Urinary bladder (tissue), 3 donors: ENCODE measurements at regions not wholly inside any gene's neighbourhood (a gene's known extent, or its start where the extent isn't known, plus 50 kb on each side); places are given as distances from the start of the nearest gene placed in this dataset.

ENCODE experiments used
- DNase-seq: peaks from one replicate; pipeline ENCODE4 v3.0.0-alpha.2; 2015; ENCODE audit errors: extremely low spot score
- H3K27ac ChIP-seq: one replicate; pipeline ENCODE4 v1.5.1; 2013; ENCODE audit warnings: low read depth, mild to moderate bottlenecking, moderate library complexity
- H3K36me3 ChIP-seq: one replicate; pipeline ENCODE4 v1.6.1; 2013; ENCODE audit warnings: mild to moderate bottlenecking, moderate library complexity; ENCODE audit not compliant: insufficient read depth
- H3K4me1 ChIP-seq: one replicate; pipeline ENCODE4 v1.6.1; 2013; ENCODE audit warnings: mild to moderate bottlenecking, moderate library complexity; ENCODE audit not compliant: insufficient read depth
- H3K4me3 ChIP-seq: one replicate; pipeline ENCODE4 v1.5.1; 2013; ENCODE audit warnings: low read depth, low read length
- WGBS: extraction: QIAGEN DNeasy Blood & Tissue Kit; methylation state at CpG from one replicate; pipeline ENCODE4 v1.1.7; 2013; 5-methylcytosine and 5-hydroxymethylcytosine counted together
- donor health status: healthy with polysubstance abuse.
- donor health status: healthy.

DNA sequence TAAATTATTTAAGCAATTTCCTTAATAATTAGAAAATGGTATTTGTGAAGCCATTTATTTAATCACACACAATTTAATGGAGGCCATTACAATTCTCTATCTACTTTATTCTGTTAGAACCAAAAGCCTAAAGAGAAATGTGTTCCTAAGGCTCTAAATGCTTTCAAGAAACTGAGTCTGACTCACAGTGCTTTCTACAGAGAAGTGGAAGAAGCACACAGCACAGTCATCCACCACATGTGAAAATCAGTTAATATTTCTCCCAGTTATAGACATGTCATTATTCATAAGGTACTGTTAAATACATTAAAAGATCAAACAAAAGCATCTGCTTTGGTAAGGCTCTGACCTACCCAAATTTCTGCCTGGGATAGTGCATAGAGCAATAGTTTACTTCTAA is 214.4 kb downstream of the ALDH8A1 start:
- Histone ChIP-seq H3K27ac (no peak overlapping the region), H3K4me3 (no peak overlapping the region), H3K36me3 (no peaks in the 10 kb centered on the region), H3K4me1 (no peaks in the 10 kb centered on the region)
- DNase-seq = no peak

- no peak overlapping the region for H3K27ac ChIP-seq
- H3K4me3 ChIP-seq = no peak overlapping the region
- WGBS = 76% methylated on average over 6 of the region's 6 CpGs
- no peaks in the 10 kb centered on the region for H3K36me3 ChIP-seq
- no peaks in the 10 kb centered on the region for H3K4me1 ChIP-seq
- no peak for DNase-seq
These were observed 215.5 kb downstream of the ALDH8A1 start for GRCh38 chr6:134734312-134734869.

DNA sequence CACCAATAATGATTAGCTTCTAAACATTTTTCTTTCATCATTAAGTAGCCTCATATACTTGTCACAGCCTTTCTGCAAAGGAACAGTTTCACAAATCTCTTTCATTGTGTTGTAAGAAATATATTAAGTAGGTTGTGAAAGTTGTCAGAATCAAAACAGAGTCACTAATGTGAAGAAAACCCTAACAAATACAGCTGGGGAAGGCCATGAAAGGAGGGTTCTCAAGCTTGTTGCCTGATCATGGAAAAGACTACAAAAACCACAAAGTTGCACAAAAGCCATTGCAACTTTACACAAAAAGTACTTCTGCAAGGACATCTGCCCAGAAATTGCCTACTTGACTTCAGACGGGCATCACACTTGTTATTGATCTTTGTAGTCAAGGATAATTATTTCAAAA is 216.1 kb downstream of the ALDH8A1 start:
- DNase-seq = no peak
- H3K27ac ChIP-seq = no peak overlapping the region
- no peaks in the 10 kb centered on the region for H3K36me3 ChIP-seq
- WGBS = 96% methylated on average over 1 of the region's 1 CpG
- H3K4me3 ChIP-seq = no peak overlapping the region
- H3K4me1 ChIP-seq = no peaks in the 10 kb centered on the region

- H3K4me3 ChIP-seq = no peak overlapping the region
- H3K36me3 ChIP-seq = no peaks in the 10 kb centered on the region
- H3K4me1 ChIP-seq = no peaks in the 10 kb centered on the region
- 88% methylated on average over 4 of the region's 4 CpGs for WGBS
- no peak for DNase-seq
- H3K27ac ChIP-seq = no peak overlapping the region
These were observed 217.1 kb downstream of the ALDH8A1 start for GRCh38 chr6:134732763-134733162.

GRCh38 chr6:134731615-134732014 is 218.3 kb downstream of the ALDH8A1 start:
- WGBS = 96% methylated on average over 1 of the region's 1 CpG
- DNase-seq = no peak
- Histone ChIP-seq H3K36me3 (no peaks in the 10 kb centered on the region), H3K4me3 (no peak overlapping the region), H3K4me1 (no peaks in the 10 kb centered on the region), H3K27ac (no peak overlapping the region)

- 87% methylated on average over 8 of the region's 8 CpGs for WGBS
- Histone ChIP-seq H3K4me1 (no peaks in the 10 kb centered on the region), H3K36me3 (no peaks in the 10 kb centered on the region)
These were observed 219.9 kb downstream of the ALDH8A1 start for GRCh38 chr6:134730013-134730412.

DNA sequence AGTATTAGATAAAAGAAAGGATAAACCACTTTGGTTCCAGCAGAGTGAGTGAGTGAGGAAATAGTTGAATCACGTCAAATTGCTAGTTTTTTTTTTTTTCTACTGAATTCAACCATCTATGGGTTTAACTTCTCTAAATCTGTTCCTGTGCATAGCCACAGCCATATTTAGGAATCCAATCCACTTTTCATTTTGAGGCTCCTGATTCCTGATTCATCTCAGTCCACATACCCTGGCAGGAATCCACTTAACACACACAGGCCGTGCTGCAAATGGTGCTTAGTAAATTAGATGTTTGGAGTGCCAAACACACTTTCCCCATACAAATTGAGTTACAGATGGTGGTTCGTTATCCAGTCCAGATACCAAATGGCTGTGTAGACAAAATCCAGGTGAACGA is 220.3 kb downstream of the ALDH8A1 start:
- Histone ChIP-seq H3K4me1 (no peaks in the 10 kb centered on the region), H3K36me3 (no peaks in the 10 kb centered on the region), H3K4me3 (no peak overlapping the region), H3K27ac (no peak overlapping the region)
- WGBS = 72% methylated on average over 4 of the region's 4 CpGs
- DNase-seq = no peak

More at GRCh38 chr6:134730013-134730412, 219.9 kb downstream of the ALDH8A1 start:
- DNase-seq = no peak
- Histone ChIP-seq H3K4me3 (no peak overlapping the region), H3K27ac (no peak overlapping the region)

DNA sequence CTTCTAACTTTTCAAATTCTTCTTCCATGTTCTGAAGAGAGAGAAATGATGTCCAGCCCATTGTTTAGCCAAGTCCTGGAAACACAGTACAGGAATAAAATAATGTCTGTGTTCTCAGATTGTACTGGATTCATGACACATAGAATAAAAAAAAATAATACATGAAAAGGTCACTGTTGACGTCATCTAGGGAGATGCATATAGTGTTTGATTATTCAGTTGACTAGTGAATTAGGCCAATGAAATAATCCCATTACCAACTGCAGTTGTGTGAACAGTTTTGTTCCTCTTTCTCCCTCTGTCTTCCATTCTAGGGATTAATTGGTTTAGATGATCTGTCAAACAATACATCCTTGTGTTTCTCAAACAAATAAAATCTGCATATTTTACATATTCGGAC is 222.8 kb downstream of the ALDH8A1 start:
- 68% methylated on average over 2 of the region's 2 CpGs for WGBS

GRCh38 chr6:134725590-134725989 is 224.3 kb downstream of the ALDH8A1 start:
- DNase-seq = no peak
- no peak overlapping the region for H3K4me3 ChIP-seq
- no peaks in the 10 kb centered on the region for H3K4me1 ChIP-seq
- no peaks in the 10 kb centered on the region for H3K36me3 ChIP-seq
- no peak overlapping the region for H3K27ac ChIP-seq
- WGBS = 68% methylated on average over 1 of the region's 1 CpG

More for the DNA sequence above, 222.8 kb downstream of the ALDH8A1 start:
- Histone ChIP-seq H3K36me3 (no peaks in the 10 kb centered on the region), H3K4me1 (no peaks in the 10 kb centered on the region), H3K4me3 (no peak overlapping the region), H3K27ac (no peak overlapping the region)
- DNase-seq = no peak

DNA sequence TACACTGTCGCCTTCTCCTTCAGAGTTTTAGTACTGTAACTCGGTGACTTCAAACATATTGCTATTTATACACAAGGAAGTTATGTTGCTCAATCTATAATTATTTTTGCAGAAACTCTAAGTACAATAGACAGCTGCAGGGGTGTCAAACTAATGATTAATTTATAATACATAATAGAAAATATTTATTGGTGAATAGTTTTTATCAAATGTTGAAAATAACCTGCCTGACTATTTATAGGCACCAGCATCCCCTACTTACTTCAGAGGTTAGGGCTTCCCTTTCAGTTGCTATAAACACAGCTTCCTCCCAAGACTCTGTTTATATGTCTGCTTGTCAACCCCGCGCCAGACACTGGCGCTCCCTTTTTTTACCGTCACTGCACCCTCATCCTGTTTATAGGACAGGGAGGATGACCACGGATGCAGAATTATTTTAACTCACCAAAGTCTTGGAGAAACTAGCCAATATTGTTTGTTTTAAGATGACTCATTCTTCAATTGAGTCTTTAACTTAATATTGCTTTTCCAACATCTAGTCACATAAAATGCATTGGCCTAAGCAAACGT is 225.0 kb downstream of the ALDH8A1 start:
- DNase-seq = no peak
- WGBS = 10% methylated on average over 8 of the region's 8 CpGs
- Histone ChIP-seq H3K4me3 (no peak overlapping the region), H3K36me3 (no peaks in the 10 kb centered on the region), H3K4me1 (no peaks in the 10 kb centered on the region), H3K27ac (no peak overlapping the region)

GRCh38 chr6:134723081-134723871 is 226.6 kb downstream of the ALDH8A1 start:
- no peak overlapping the region for H3K4me3 ChIP-seq
- H3K27ac ChIP-seq = no peak overlapping the region
- WGBS = 64% methylated on average over 3 of the region's 3 CpGs
- DNase-seq = no peak
- no peaks in the 10 kb centered on the region for H3K4me1 ChIP-seq
- no peaks in the 10 kb centered on the region for H3K36me3 ChIP-seq

DNA sequence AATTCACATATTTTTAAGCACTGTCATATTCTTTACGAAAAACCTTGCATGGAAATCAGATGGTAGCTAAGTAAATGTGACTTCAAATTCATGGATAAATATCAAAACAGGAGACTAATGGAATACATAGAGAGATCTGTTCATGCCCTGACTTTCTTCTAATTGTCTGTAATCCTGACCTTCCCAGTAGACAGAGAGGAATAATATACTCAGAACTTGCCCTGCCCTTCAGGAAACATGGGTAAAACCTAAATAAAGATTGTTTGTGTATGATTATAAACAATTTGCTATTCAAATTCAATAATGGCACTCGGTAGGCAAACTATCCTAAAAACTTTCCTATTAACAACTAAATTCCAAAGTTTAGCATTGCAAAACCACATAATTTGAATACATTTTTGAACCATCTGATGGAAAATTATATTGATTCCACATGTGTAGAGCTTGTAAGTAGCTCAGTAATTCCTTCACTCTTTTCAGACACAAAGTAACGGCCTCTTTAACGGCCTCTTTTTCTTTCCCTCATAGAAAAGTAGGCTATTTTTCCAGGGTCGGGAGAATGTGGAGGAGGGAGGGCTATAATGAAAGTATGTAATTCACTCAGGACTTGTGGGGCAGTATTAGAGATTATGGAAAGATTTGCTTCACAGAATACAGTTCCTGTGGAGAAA is 227.6 kb downstream of the ALDH8A1 start:
- Histone ChIP-seq H3K4me1 (no peaks in the 10 kb centered on the region), H3K4me3 (no peak overlapping the region), H3K36me3 (no peaks in the 10 kb centered on the region), H3K27ac (no peak overlapping the region)
- DNase-seq = no peak
- WGBS = 56% methylated on average over 5 of the region's 5 CpGs

DNA sequence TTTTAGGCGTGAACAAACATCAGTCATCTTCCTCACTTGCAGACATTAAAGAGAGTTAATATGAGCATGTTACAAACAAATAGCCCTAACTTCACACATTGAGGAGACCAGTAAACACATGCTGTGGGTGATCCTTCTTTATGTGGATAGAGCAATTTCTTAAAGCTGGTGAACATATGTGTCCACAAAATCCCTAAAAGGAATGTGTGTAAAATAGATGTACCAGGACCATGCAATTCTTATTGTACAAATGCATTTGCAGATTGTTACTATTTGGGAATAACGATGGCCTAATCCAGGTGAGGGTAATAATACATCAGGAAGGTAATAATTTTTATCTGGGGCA is 228.9 kb downstream of the ALDH8A1 start:
- 63% methylated on average over 2 of the region's 2 CpGs for WGBS
- H3K27ac ChIP-seq = no peak overlapping the region
- H3K36me3 ChIP-seq = no peaks in the 10 kb centered on the region
- DNase-seq = no peak
- no peak overlapping the region for H3K4me3 ChIP-seq
- no peaks in the 10 kb centered on the region for H3K4me1 ChIP-seq
